Tibial nerve (tissue), 4 donors: ENCODE measurements at regions not wholly inside any gene's neighbourhood (a gene's known extent, or its start where the extent isn't known, plus 50 kb on each side); places are given as distances from the start of the nearest gene placed in this dataset.

Experiments used
- CTCF ChIP-seq, 5 experiments: fragments of 200-600 bp in 3 of 5; fragments of 450-650 bp in 2 of 5; sonication (generic) in 3 of 5; IDR thresholded peaks; one replicate each; pipeline ENCODE4 v1.5.1; 2016 to 2019; ENCODE audit warnings: antibody characterized with exemption in 5 of 5, mild to moderate bottlenecking in 3 of 5, moderate library complexity in 2 of 5
- EP300 ChIP-seq, 2 donors: sonication (generic); formaldehyde crosslinking; IDR thresholded peaks; one replicate each; pipeline ENCODE4 v1.6.1; 2017; ENCODE audit warnings: antibody characterized with exemption in 2 of 2, mild to moderate bottlenecking in 1 of 2
- POLR2A ChIP-seq, 2 donors: fragments of 450-650 bp; IDR thresholded peaks; one replicate each; pipeline ENCODE4 v1.6.1; 2017; ENCODE audit warnings: antibody characterized with exemption in 2 of 2, mild to moderate bottlenecking in 2 of 2, moderate library complexity in 2 of 2

GRCh38 chr10:33723181-33723580 lies 388.7 kb upstream of the NRP1 start:
- TF ChIP-seq CTCF (IDR thresholded peaks at IDR 0.05) (no peak), POLR2A (IDR thresholded peaks at IDR 0.05) (no peak), EP300 (IDR thresholded peaks at IDR 0.05) (no peak)
